Transverse colon (tissue), 4 donors: ENCODE measurements at regions not wholly inside any gene's neighbourhood (a gene's known extent, or its start where the extent isn't known, plus 50 kb on each side); places are given as distances from the start of the nearest gene placed in this dataset.

Experiments used
- DNase-seq: peaks from one replicate; pipeline ENCODE4 v3.0.0-alpha.2; 2019
- H3K27ac ChIP-seq, 4 donors: fragments of 200-600 bp; sonication (generic); 2 replicates each; pipeline ENCODE4 v1.5.1; 2016 to 2018; ENCODE audit warnings: inconsistent platforms in 4 of 4
- H3K27me3 ChIP-seq: fragments of 200-600 bp; sonication (generic); 2 replicates; pipeline ENCODE4 v1.5.1; 2017; ENCODE audit warnings: inconsistent platforms
- H3K36me3 ChIP-seq, 4 donors: fragments of 200-600 bp; sonication (generic); 2 replicates each; pipeline ENCODE4 v1.5.1; 2017 to 2019; ENCODE audit warnings: inconsistent platforms in 4 of 4
- H3K4me1 ChIP-seq, 4 donors: fragments of 200-600 bp; sonication (generic); 2 replicates each; pipeline ENCODE4 v1.5.1; 2017 to 2020; ENCODE audit warnings: inconsistent platforms in 4 of 4
- H3K4me3 ChIP-seq, 4 donors: fragments of 200-600 bp; sonication (generic); 1 replicate in 1 of 4; 2 replicates in 3 of 4; pipeline versions ENCODE4 v1.5.1 to v1.6.1; 2017 to 2019; ENCODE audit warnings: inconsistent platforms in 4 of 4
- H3K9me3 ChIP-seq, 2 donors: fragments of 200-600 bp; sonication (generic); 2 replicates each; pipeline ENCODE4 v1.5.1; 2017 to 2019; ENCODE audit warnings: inconsistent platforms in 2 of 2
- EP300 ChIP-seq: sonication (generic); formaldehyde crosslinking; IDR thresholded peaks from one replicate; pipeline ENCODE4 v1.6.1; 2017; ENCODE audit warnings: antibody characterized with exemption, low read depth
- POLR2A ChIP-seq: fragments of 450-650 bp; IDR thresholded peaks from one replicate; pipeline ENCODE4 v1.6.1; 2016; ENCODE audit warnings: antibody characterized with exemption, mild to moderate bottlenecking, moderate library complexity
- POLR2AphosphoS5 ChIP-seq, 3 donors: sonication (generic); formaldehyde crosslinking; IDR thresholded peaks; one replicate each; pipeline ENCODE4 v1.6.1; 2016; ENCODE audit warnings: antibody characterized with exemption in 3 of 3
- WGBS, 2 donors: methylation state at CpG; one replicate each; pipeline ENCODE4 v1.1.5; 2018; ENCODE audit warnings: low coverage in 1 of 2; 5-methylcytosine and 5-hydroxymethylcytosine counted together
- in situ Hi-C, 4 donors: fragments of 200-750 bp; cut with MboI; loops; one replicate each; pipeline versions ENCODE4 v1.15.0 to v1.15.1; 2017; ENCODE audit warnings: low sequenced_read_pairs in 3 of 4, low pct_ligation_motif_present in 1 of 4, low pct_unique_long_range_greater_than_20kb in 1 of 4
- intact Hi-C: fragments of 100-400 bp; cut with DNase I; formaldehyde crosslinking; loops from one replicate; pipeline ENCODE4 v1.15.1; 2023; ENCODE audit warnings: low total_unique reads
- TF ChIP-seq, protein P1 (sequence below), 5 experiments: fragments of 200-600 bp in 3 of 5; fragments of 450-650 bp in 2 of 5; sonication (generic) in 3 of 5; IDR thresholded peaks; 1 replicate in 2 of 5; 2 replicates in 3 of 5; pipeline ENCODE4 v1.5.1; 2016 to 2017; ENCODE audit warnings: antibody characterized with exemption in 5 of 5, inconsistent platforms in 3 of 5, mild to moderate bottlenecking in 2 of 5, moderate library complexity in 1 of 5

DNA sequence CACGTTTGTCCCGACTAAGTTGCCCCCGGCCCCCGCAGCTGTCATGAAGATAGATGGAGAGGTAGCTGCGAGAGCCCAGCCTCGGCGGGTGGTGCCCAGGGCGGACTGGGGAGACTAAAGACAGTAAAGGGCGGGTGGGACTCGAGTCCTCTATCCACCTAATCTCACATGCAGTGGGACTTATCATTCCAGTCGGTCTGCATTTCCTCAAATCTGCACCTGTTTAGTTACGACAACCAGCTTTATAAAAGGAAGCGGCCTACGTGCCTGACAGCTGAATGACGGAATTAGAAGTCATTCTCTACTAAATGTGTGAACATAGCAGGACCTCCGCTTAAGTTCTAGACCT is 109.8 kb upstream of the EGLN3 start:
- TF ChIP-seq POLR2A (peak; percentile 18), POLR2AphosphoS5 (IDR thresholded peaks at IDR 0.05) (no peak)
- Histone ChIP-seq H3K27ac (peak overlapping the region; percentile 86 to 90 (median 88)), H3K27me3 (no peaks in the 10 kb centered on the region), H3K4me3 (peak overlapping the region; percentile 28 to 62 (median 50)), H3K4me1 (peaks cover 6 to 15% (median 8%) of the 10 kb centered on the region in 4 donors), H3K9me3 (no peaks in the 10 kb centered on the region), H3K36me3 (no peaks in the 10 kb centered on the region)
- intact Hi-C loops (loop anchor here (10.0 kb wide), 1 partner anchor 154 kb away; no protein-coding TSS in a partner anchor), in situ Hi-C loops (no loop called here)
- WGBS, 2 donors, result 21% methylated on average over 16 of the region's 16 CpGs; no CpG with 5 or more reads in 1 of the 2 donors
- DNase-seq, result no peak

DNA sequence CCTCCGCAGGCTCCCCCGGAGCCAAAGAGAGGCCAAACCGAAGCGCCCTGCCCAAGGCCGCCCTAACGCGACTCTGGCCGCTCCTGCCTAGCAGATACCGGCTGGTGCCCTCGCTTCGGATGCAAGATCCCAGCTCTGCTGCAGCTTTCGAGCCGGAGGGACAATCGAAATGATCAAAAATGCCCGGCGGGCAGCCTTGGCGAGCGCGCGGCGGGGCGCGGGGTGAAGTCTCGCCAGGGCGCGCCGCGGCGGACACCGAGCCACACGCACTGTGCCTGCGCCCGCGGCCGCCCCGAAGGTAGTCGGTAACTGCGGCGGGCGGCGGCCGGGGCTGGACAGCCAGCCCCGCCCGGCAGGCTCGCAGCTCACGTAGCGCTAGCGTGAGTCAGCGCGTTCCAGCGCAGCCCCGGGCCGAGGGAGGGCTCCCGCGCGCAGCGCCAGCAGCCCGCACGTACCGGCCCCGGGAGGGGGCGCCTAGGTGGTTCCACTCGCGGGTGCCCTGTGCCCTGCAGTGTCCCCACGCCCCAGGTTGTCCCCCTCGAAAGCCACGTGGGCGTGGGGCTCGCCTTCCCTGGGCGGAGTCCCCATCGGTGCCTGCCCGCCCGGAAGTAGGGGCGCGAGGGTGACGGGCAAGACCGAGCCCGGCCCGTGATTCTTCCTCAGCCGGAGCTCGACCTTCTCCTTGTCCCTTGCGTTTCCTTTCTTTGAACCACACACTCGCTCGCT is 109.2 kb upstream of the EGLN3 start:
- peak; percentile 87 for DNase-seq
- Histone ChIP-seq H3K4me1 (peaks cover 6 to 15% (median 8%) of the 10 kb centered on the region in 4 donors), H3K9me3 (no peaks in the 10 kb centered on the region), H3K27me3 (no peaks in the 10 kb centered on the region), H3K36me3 (no peaks in the 10 kb centered on the region), H3K27ac (peak overlapping the region; percentile 86 to 90 (median 88)), H3K4me3 (peak overlapping the region; percentile 42 to 62 (median 50))
- TF ChIP-seq POLR2AphosphoS5 (IDR thresholded peaks at IDR 0.05) (peak in 2 of 3 donors; percentile 72 to 83), EP300 (no peak), POLR2A (peak; percentile 80)
- TF ChIP-seq, protein P1, sequence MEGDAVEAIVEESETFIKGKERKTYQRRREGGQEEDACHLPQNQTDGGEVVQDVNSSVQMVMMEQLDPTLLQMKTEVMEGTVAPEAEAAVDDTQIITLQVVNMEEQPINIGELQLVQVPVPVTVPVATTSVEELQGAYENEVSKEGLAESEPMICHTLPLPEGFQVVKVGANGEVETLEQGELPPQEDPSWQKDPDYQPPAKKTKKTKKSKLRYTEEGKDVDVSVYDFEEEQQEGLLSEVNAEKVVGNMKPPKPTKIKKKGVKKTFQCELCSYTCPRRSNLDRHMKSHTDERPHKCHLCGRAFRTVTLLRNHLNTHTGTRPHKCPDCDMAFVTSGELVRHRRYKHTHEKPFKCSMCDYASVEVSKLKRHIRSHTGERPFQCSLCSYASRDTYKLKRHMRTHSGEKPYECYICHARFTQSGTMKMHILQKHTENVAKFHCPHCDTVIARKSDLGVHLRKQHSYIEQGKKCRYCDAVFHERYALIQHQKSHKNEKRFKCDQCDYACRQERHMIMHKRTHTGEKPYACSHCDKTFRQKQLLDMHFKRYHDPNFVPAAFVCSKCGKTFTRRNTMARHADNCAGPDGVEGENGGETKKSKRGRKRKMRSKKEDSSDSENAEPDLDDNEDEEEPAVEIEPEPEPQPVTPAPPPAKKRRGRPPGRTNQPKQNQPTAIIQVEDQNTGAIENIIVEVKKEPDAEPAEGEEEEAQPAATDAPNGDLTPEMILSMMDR (IDR thresholded peaks at IDR 0.05), result peak in 4 of 5 experiments; percentile 19 to 48 (median 33)
- 9% methylated on average over 69 of the region's 84 CpGs; no CpG with 5 or more reads in 1 of the 2 donors for WGBS, 2 donors
- in situ Hi-C loops, result no loop called here
- intact Hi-C loops, result loop anchor here (10.0 kb wide), 1 partner anchor 155 kb away; no protein-coding TSS in a partner anchor

DNA sequence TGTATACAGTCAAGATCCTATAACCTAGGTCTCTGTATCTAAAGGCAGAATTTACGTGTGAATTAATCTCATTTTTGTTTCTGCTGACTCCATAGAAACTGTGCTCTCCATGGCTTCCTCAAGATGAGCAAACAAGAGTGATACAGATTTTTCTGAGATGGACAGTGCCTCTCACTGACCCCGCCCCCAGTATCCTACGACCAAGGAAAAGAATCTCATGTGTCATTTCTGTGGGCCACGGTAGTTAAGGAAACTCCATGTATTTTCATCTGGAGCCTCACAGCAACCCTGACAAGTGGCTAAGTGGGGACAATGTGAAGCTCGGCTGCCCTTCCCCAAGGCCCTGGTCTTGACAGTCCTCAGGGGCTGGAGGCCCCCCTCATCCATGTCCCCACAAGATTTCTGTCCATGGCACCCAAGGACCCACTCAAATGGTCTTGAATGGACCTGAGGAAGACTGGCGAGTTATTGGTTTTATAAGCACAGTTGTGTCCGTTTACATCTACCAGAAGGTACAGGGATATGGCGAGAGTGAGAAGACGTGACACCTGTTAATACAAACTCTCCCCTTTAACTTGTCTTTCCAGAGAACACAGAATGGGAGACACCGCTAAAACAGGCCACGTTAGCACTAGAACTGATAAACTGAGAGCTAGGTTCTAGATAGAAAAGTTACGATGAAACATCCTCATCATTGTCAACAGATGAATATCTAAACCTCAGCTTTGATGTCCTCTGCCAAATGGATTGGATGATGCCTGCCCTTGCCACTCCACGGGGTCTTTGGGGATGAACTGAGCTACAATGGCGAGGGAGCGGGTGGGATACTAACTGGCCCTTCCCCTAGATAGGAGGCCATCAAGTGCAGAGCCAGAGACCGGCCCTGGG is 108.4 kb upstream of the EGLN3 start:
- Histone ChIP-seq H3K36me3 (no peaks in the 10 kb centered on the region), H3K27me3 (no peaks in the 10 kb centered on the region), H3K9me3 (no peaks in the 10 kb centered on the region), H3K27ac (peak overlapping the region; percentile 86 to 90 (median 88)), H3K4me3 (peak overlapping the region; percentile 42 to 62 (median 50)), H3K4me1 (peaks cover 6 to 15% (median 8%) of the 10 kb centered on the region in 4 donors)
- in situ Hi-C loops (no loop called here), intact Hi-C loops (no loop called here)
- 76% methylated on average over 16 of the region's 16 CpGs; no CpG with 5 or more reads in 1 of the 2 donors for WGBS, 2 donors
- TF ChIP-seq EP300, result no peak
- no peak for TF ChIP-seq POLR2AphosphoS5 (IDR thresholded peaks at IDR 0.05)
- TF ChIP-seq POLR2A, result no peak
- TF ChIP-seq, protein P1 (IDR thresholded peaks at IDR 0.05), result no peak
- no peak for DNase-seq

GRCh38 chr14:34058510-34058909 is 107.6 kb upstream of the EGLN3 start:
- intact Hi-C loops (no loop called here), in situ Hi-C loops (no loop called here)
- 87 to 88% methylated on average over 2 to 3 of the region's 3 CpGs for WGBS, 2 donors
- no peaks in the 10 kb centered on the region for H3K9me3 ChIP-seq
- DNase-seq, result no peak
- H3K4me1 ChIP-seq, result peaks cover 7 to 15% (median 11%) of the 10 kb centered on the region in 4 donors
- H3K27ac ChIP-seq, result no peak overlapping the region
- H3K4me3 ChIP-seq, result no peak overlapping the region
- H3K36me3 ChIP-seq, result no peaks in the 10 kb centered on the region
- H3K27me3 ChIP-seq, result no peaks in the 10 kb centered on the region
- TF ChIP-seq, protein P1 (IDR thresholded peaks at IDR 0.05), result no peak
- TF ChIP-seq EP300 (no peak), POLR2A (no peak), POLR2AphosphoS5 (IDR thresholded peaks at IDR 0.05) (no peak)
